Gastroesophageal sphincter (tissue), 3 donors: ENCODE measurements at regions not wholly inside any gene's neighbourhood (a gene's known extent, or its start where the extent isn't known, plus 50 kb on each side); places are given as distances from the start of the nearest gene placed in this dataset.

Experiments
- CTCF ChIP-seq, 4 experiments: fragments of 200-600 bp in 2 of 4; fragments of 450-650 bp in 2 of 4; sonication (generic) in 1 of 4; IDR thresholded peaks; one replicate each; pipeline ENCODE4 v1.5.1; 2017 to 2019; ENCODE audit warnings: antibody characterized with exemption in 4 of 4, mild to moderate bottlenecking in 2 of 4, moderate library complexity in 2 of 4
- EP300 ChIP-seq: sonication (generic); formaldehyde crosslinking; IDR thresholded peaks from one replicate; pipeline ENCODE4 v1.6.1; 2017; ENCODE audit warnings: antibody characterized with exemption, mild to moderate bottlenecking

- TF ChIP-seq EP300 = no peak
- no peak for TF ChIP-seq CTCF (IDR thresholded peaks at IDR 0.05)
Measured at GRCh38 chr1:189606795-189607476, 870.7 kb downstream of the BRINP3 start.
